Lung (tissue), 11 donors: ENCODE measurements at regions not wholly inside any gene's neighbourhood (a gene's known extent, or its start where the extent isn't known, plus 50 kb on each side); places are given as distances from the start of the nearest gene placed in this dataset.

Experiments
- ATAC-seq: fragments of 200-7000 bp; cut with Tn5 transposase; one replicate; pipeline ENCODE4 v1.9.1; 2020; ENCODE audit warnings: moderate number of reproducible peaks; ENCODE audit not compliant: insufficient read depth, low FRiP score
- DNase-seq, 3 donors: peaks; one replicate each; pipeline ENCODE4 v3.0.0-alpha.2; 2013 to 2017
- H3K27ac ChIP-seq, 2 donors: one replicate each; pipeline ENCODE4 v1.5.1; 2013; ENCODE audit warnings: mild to moderate bottlenecking in 2 of 2, moderate library complexity in 2 of 2, control low read depth in 1 of 2, inconsistent platforms in 1 of 2, low read depth in 1 of 2, low read length in 1 of 2
- H3K27me3 ChIP-seq, 3 donors: one replicate each; pipeline ENCODE4 v1.5.1; 2013; ENCODE audit warnings: low read length in 2 of 3; ENCODE audit not compliant: control insufficient read depth in 3 of 3, insufficient read depth in 3 of 3
- H3K36me3 ChIP-seq, 4 donors: one replicate each; pipeline ENCODE4 v1.5.1; 2013; ENCODE audit warnings: low read length in 4 of 4, mild to moderate bottlenecking in 1 of 4, moderate library complexity in 1 of 4; ENCODE audit not compliant: control insufficient read depth in 4 of 4, insufficient read depth in 4 of 4
- H3K4me1 ChIP-seq, 5 donors: one replicate each; pipeline ENCODE4 v1.5.1; 2013; ENCODE audit warnings: low read length in 5 of 5, mild to moderate bottlenecking in 2 of 5, moderate library complexity in 1 of 5; ENCODE audit not compliant: control insufficient read depth in 5 of 5, insufficient read depth in 5 of 5
- H3K4me3 ChIP-seq: one replicate; pipeline ENCODE4 v1.5.1; 2013; ENCODE audit warnings: mild to moderate bottlenecking, control low read depth, moderate library complexity
- H3K9ac ChIP-seq, 2 donors: one replicate each; pipeline ENCODE4 v1.5.1; 2013; ENCODE audit warnings: low read length in 2 of 2, control low read depth in 1 of 2; ENCODE audit not compliant: insufficient read depth in 1 of 2
- H3K9me3 ChIP-seq, 4 donors: one replicate each; pipeline ENCODE4 v1.5.1; 2013; ENCODE audit warnings: low read length in 3 of 4, mild to moderate bottlenecking in 1 of 4, moderate library complexity in 1 of 4; ENCODE audit not compliant: control insufficient read depth in 4 of 4, insufficient read depth in 3 of 4
- WGBS, 2 donors: extraction: QIAGEN DNeasy Blood & Tissue Kit; methylation state at CpG; one replicate each; pipeline ENCODE4 v1.1.7; 2013; 5-methylcytosine and 5-hydroxymethylcytosine counted together
- TF ChIP-seq, protein P1 (sequence below): IDR thresholded peaks from 2 replicates; pipeline ENCODE4 v1.5.1; 2012; ENCODE audit warnings: mild to moderate bottlenecking; ENCODE audit errors: control extremely low read depth, extremely low read depth
- donor health status: control.
- donor health status: control.
- donor health status: Bipolar disorder and iron deficiency.
- donor health status: healthy.
- donor health status: DM: yes; HTN: yes; CAD: no.

- TF ChIP-seq, protein P1, sequence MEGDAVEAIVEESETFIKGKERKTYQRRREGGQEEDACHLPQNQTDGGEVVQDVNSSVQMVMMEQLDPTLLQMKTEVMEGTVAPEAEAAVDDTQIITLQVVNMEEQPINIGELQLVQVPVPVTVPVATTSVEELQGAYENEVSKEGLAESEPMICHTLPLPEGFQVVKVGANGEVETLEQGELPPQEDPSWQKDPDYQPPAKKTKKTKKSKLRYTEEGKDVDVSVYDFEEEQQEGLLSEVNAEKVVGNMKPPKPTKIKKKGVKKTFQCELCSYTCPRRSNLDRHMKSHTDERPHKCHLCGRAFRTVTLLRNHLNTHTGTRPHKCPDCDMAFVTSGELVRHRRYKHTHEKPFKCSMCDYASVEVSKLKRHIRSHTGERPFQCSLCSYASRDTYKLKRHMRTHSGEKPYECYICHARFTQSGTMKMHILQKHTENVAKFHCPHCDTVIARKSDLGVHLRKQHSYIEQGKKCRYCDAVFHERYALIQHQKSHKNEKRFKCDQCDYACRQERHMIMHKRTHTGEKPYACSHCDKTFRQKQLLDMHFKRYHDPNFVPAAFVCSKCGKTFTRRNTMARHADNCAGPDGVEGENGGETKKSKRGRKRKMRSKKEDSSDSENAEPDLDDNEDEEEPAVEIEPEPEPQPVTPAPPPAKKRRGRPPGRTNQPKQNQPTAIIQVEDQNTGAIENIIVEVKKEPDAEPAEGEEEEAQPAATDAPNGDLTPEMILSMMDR, result no peak
- peaks cover 0 to 6% (median 0%) of the 10 kb centered on the region in 5 donors for H3K4me1 ChIP-seq
- no peak for ATAC-seq
- H3K27ac ChIP-seq, result no peak overlapping the region
- H3K27me3 ChIP-seq, result no peaks in the 10 kb centered on the region
- H3K36me3 ChIP-seq, result no peaks in the 10 kb centered on the region
- H3K9ac ChIP-seq, result no peak overlapping the region
- no peak overlapping the region for H3K4me3 ChIP-seq
- no peaks in the 10 kb centered on the region for H3K9me3 ChIP-seq
- DNase-seq, result no peak
- 73% methylated on average over 4 of the region's 4 CpGs for WGBS, 2 donors
These were observed 644.9 kb downstream of the TECRL start for GRCh38 chr4:63764400-63764799.

- TF ChIP-seq, protein P1, result no peak
- WGBS, 2 donors, result 42 to 56% methylated on average over 2 of the region's 2 CpGs
- H3K9me3 ChIP-seq, result no peaks in the 10 kb centered on the region
- no peaks in the 10 kb centered on the region for H3K4me1 ChIP-seq
- H3K36me3 ChIP-seq, result no peaks in the 10 kb centered on the region
- H3K27me3 ChIP-seq, result no peaks in the 10 kb centered on the region
- H3K9ac ChIP-seq, result no peak overlapping the region
- no peak overlapping the region for H3K4me3 ChIP-seq
- ATAC-seq (no peak), DNase-seq (no peak)
- H3K27ac ChIP-seq, result no peak overlapping the region
These were observed 651.3 kb downstream of the TECRL start for GRCh38 chr4:63757929-63758328.

GRCh38 chr4:63742882-63743281, 666.4 kb downstream of the TECRL start:
- H3K27me3 ChIP-seq, result no peaks in the 10 kb centered on the region
- no peak for ATAC-seq

DNA sequence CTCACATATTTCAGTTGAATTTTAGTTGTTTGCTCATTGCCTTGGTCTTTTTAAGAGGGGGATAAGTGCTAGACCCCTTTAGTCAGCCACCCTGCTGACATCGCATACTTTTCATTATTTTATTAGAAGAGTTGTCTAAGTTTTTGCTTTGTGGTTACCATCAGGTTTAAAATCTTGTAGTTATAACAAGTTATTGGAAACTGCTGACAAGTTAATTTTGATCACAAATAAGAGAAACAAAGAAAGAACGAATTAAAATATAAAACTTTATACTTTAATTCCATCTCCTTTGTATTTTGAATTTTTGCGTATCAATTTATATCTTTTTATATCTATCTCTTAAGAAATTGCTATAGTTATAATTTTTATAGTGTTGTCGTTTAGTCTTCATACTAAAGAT, 679.7 kb downstream of the TECRL start:
- DNase-seq (no peak), ATAC-seq (no peak)
- Histone ChIP-seq H3K9ac (no peak overlapping the region), H3K4me1 (no peaks in the 10 kb centered on the region), H3K4me3 (no peak overlapping the region), H3K27ac (no peak overlapping the region), H3K36me3 (no peaks in the 10 kb centered on the region), H3K27me3 (no peaks in the 10 kb centered on the region), H3K9me3 (peaks cover 0 to 4% (median 0%) of the 10 kb centered on the region in 4 donors)
- TF ChIP-seq, protein P1, result no peak
- WGBS, 2 donors, result 82 to 89% methylated on average over 4 of the region's 4 CpGs

More at GRCh38 chr4:63742882-63743281, 666.4 kb downstream of the TECRL start:
- no peaks in the 10 kb centered on the region for H3K36me3 ChIP-seq
- H3K4me1 ChIP-seq, result no peaks in the 10 kb centered on the region
- no peak overlapping the region for H3K27ac ChIP-seq
- no peaks in the 10 kb centered on the region for H3K9me3 ChIP-seq
- TF ChIP-seq, protein P1, result no peak
- DNase-seq, result no peak
- no peak overlapping the region for H3K4me3 ChIP-seq
- no peak overlapping the region for H3K9ac ChIP-seq
